ENCODE measurements at regions not wholly inside any gene's neighbourhood (a gene's known extent, or its start where the extent isn't known, plus 50 kb on each side); places are given as distances from the start of the nearest gene placed in this dataset.
"Not testable (repeated sequence)": the region's sequence is repeated elsewhere in the genome, so short reads cannot be mapped to it uniquely, and the experiment has no call there.

- Histone ChIP-seq H3K27ac (no peak overlapping the region), H3K9me3 (ENCODE audit: insufficient read depth, low read depth) (no peaks in the 10 kb centered on the region), H3K9me2 (ENCODE audit: insufficient read depth) (no peaks in the 10 kb centered on the region), H3K36me3 (ENCODE audit: low read depth) (no peaks in the 10 kb centered on the region), H4K20me1 (ENCODE audit: insufficient read depth) (no peaks in the 10 kb centered on the region), H2AFZ (no peak overlapping the region), H3K27me3 (ENCODE audit: insufficient read depth, low read depth) (no peaks in the 10 kb centered on the region), H3K4me3 (no peak overlapping the region), H3F3A (ENCODE audit: insufficient read depth, low read depth) (no peaks in the 10 kb centered on the region), H3K79me2 (ENCODE audit: low read depth) (no peaks in the 10 kb centered on the region), H3K4me1 (replicated peaks; ENCODE audit: insufficient read depth) (no peaks in the 10 kb centered on the region), H3K4me2 (no peak overlapping the region)
- POLR2A ChIA-PET (ENCODE audit: unreplicated experiment): no interaction called here
- CTCF ChIA-PET: no interaction called here
- BruUV-seq (replicated peaks): no TSS peak
- no peak for DNase-seq
- TF ChIP-seq EZH2 (IDR thresholded peaks at IDR 0.05; ENCODE audit: low read depth): no peak
- TF ChIP-seq, protein P1, sequence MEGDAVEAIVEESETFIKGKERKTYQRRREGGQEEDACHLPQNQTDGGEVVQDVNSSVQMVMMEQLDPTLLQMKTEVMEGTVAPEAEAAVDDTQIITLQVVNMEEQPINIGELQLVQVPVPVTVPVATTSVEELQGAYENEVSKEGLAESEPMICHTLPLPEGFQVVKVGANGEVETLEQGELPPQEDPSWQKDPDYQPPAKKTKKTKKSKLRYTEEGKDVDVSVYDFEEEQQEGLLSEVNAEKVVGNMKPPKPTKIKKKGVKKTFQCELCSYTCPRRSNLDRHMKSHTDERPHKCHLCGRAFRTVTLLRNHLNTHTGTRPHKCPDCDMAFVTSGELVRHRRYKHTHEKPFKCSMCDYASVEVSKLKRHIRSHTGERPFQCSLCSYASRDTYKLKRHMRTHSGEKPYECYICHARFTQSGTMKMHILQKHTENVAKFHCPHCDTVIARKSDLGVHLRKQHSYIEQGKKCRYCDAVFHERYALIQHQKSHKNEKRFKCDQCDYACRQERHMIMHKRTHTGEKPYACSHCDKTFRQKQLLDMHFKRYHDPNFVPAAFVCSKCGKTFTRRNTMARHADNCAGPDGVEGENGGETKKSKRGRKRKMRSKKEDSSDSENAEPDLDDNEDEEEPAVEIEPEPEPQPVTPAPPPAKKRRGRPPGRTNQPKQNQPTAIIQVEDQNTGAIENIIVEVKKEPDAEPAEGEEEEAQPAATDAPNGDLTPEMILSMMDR (conservative IDR thresholded peaks at IDR 0.05): no peak
- intact Hi-C loops (cut with micrococcal nuclease; ENCODE audit: unreplicated experiment): no loop called here
Measured at GRCh38 chr13:84776593-84776992, 894.3 kb upstream of the SLITRK1 start.

GRCh38 chr13:84775920-84776319, 893.6 kb upstream of the SLITRK1 start:
- BruUV-seq (replicated peaks); H3K4me1 ChIP-seq (replicated peaks; ENCODE audit: insufficient read depth); H3K79me2 ChIP-seq (ENCODE audit: low read depth); H3K4me2 ChIP-seq; H2AFZ ChIP-seq; H3K27me3 ChIP-seq (ENCODE audit: insufficient read depth, low read depth); intact Hi-C loops (cut with micrococcal nuclease; ENCODE audit: unreplicated experiment); H3K27ac ChIP-seq; H3K36me3 ChIP-seq (ENCODE audit: low read depth); H3K9me3 ChIP-seq (ENCODE audit: insufficient read depth, low read depth); POLR2A ChIA-PET (ENCODE audit: unreplicated experiment); CTCF ChIA-PET; H3K4me3 ChIP-seq; H4K20me1 ChIP-seq (ENCODE audit: insufficient read depth); DNase-seq; H3K9me2 ChIP-seq (ENCODE audit: insufficient read depth); H3F3A ChIP-seq (ENCODE audit: insufficient read depth, low read depth): not testable (repeated sequence)

DNA sequence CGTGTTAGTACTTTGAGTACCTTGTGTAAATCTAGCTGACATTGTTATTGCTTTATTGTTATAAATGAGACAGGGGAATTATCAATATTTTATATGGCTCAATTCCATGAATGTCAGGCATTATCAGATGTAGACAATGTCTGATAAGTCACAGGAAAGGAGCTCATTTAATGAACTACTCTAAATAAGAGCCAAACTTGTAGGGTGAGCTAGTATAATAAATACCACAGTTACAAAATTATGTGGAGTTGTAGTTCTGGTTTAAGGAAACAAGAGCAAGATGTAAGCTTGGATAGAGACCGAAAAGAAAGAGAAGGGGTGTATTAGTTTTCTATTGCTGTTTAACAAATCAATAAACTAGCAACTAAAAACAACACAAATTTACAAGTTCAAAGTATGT, 891.8 kb upstream of the SLITRK1 start:
- POLR2A ChIA-PET (ENCODE audit: unreplicated experiment): no interaction called here
- no peak for DNase-seq
- H3K9me2 ChIP-seq (ENCODE audit: insufficient read depth): no peaks in the 10 kb centered on the region
- H3K36me3 ChIP-seq (ENCODE audit: low read depth): no peaks in the 10 kb centered on the region
- no peaks in the 10 kb centered on the region for H3K27me3 ChIP-seq (ENCODE audit: insufficient read depth, low read depth)
- H3K4me3 ChIP-seq: no peak overlapping the region
- no peak for TF ChIP-seq EZH2 (IDR thresholded peaks at IDR 0.05; ENCODE audit: low read depth)
- TF ChIP-seq, protein P1 (conservative IDR thresholded peaks at IDR 0.05): no peak
- no peaks in the 10 kb centered on the region for H4K20me1 ChIP-seq (ENCODE audit: insufficient read depth)
- H3K9me3 ChIP-seq (ENCODE audit: insufficient read depth, low read depth): no peaks in the 10 kb centered on the region
- no peaks in the 10 kb centered on the region for H3K4me1 ChIP-seq (replicated peaks; ENCODE audit: insufficient read depth)
- CTCF ChIA-PET: no interaction called here
- H3F3A ChIP-seq (ENCODE audit: insufficient read depth, low read depth): no peaks in the 10 kb centered on the region
- BruUV-seq (replicated peaks): no TSS peak
- no peak overlapping the region for H3K27ac ChIP-seq
- no peak overlapping the region for H2AFZ ChIP-seq
- H3K79me2 ChIP-seq (ENCODE audit: low read depth): no peaks in the 10 kb centered on the region
- no peak overlapping the region for H3K4me2 ChIP-seq
- intact Hi-C loops (cut with micrococcal nuclease; ENCODE audit: unreplicated experiment): no loop called here

DNA sequence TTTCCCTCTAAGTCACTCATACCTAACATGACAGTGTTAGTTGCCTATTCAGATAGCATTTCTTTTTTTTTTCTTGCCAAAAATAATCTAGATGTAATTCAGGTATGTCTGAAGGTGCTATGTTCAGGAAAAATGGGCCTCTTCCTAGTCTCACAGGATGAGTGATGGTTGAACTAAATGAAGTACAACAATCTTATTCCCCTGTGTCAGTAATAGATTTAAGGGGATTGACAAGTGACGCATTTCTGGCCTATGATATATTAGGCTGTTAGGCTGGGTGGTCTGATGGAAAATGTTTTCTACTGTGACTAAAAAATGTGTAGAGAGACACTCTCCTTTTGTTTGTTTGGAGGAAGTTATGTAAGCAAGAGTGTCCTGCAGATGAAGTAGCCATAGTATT, 878.7 kb upstream of the SLITRK1 start:
- BruUV-seq (replicated peaks): no TSS peak

More for the DNA sequence above, 878.7 kb upstream of the SLITRK1 start:
- Histone ChIP-seq H3K27ac (no peak overlapping the region), H3K36me3 (ENCODE audit: low read depth) (no peaks in the 10 kb centered on the region), H3K4me1 (replicated peaks; ENCODE audit: insufficient read depth) (no peaks in the 10 kb centered on the region), H3K4me2 (no peak overlapping the region), H3K79me2 (ENCODE audit: low read depth) (no peaks in the 10 kb centered on the region), H2AFZ (no peak overlapping the region), H3F3A (ENCODE audit: insufficient read depth, low read depth) (no peaks in the 10 kb centered on the region), H4K20me1 (ENCODE audit: insufficient read depth) (no peaks in the 10 kb centered on the region), H3K4me3 (no peak overlapping the region), H3K27me3 (ENCODE audit: insufficient read depth, low read depth) (no peaks in the 10 kb centered on the region), H3K9me3 (ENCODE audit: insufficient read depth, low read depth) (no peaks in the 10 kb centered on the region), H3K9me2 (ENCODE audit: insufficient read depth) (no peaks in the 10 kb centered on the region)
- POLR2A ChIA-PET (ENCODE audit: unreplicated experiment): no interaction called here
- intact Hi-C loops (cut with micrococcal nuclease; ENCODE audit: unreplicated experiment): no loop called here
- no peak for DNase-seq
- TF ChIP-seq, protein P1 (conservative IDR thresholded peaks at IDR 0.05): no peak
- TF ChIP-seq EZH2 (IDR thresholded peaks at IDR 0.05; ENCODE audit: low read depth): no peak
- CTCF ChIA-PET: no interaction called here

All from PC-9 (cell line).